H9 (cell line): ENCODE measurements at regions not wholly inside any gene's neighbourhood (a gene's known extent, or its start where the extent isn't known, plus 50 kb on each side); places are given as distances from the start of the nearest gene placed in this dataset.
A peak's percentile ranks its signal among the peaks of the same experiment; 100 is the strongest.

Experiments
- DNase-seq: peaks from one replicate; pipeline ENCODE4 v3.0.0-alpha.2; 2017
- H2AFZ ChIP-seq: one replicate; pipeline ENCODE4 v1.6.1; 2013; ENCODE audit warnings: mild to moderate bottlenecking, low read length, control low read depth, moderate library complexity
- H2AK5ac ChIP-seq: 2 replicates; pipeline ENCODE4 v1.6.1; 2013; ENCODE audit warnings: low read length, control low read depth, mixed read lengths; ENCODE audit not compliant: insufficient read length
- H2BK120ac ChIP-seq: one replicate; pipeline ENCODE4 v1.6.1; 2013; ENCODE audit warnings: low read depth, mild to moderate bottlenecking, low read length, control low read depth, inconsistent platforms; ENCODE audit not compliant: poor library complexity, severe bottlenecking
- H2BK12ac ChIP-seq: 2 replicates; pipeline ENCODE4 v1.6.1; 2013; ENCODE audit warnings: low read length, control low read depth, mixed read lengths, low read depth; ENCODE audit not compliant: insufficient read length
- H2BK15ac ChIP-seq: 2 replicates; pipeline ENCODE4 v1.6.1; 2013; ENCODE audit warnings: low read depth, low read length, control low read depth
- H2BK20ac ChIP-seq: one replicate; pipeline ENCODE4 v1.6.1; 2013; ENCODE audit warnings: low read depth, mild to moderate bottlenecking, low read length, control low read depth, inconsistent platforms; ENCODE audit not compliant: poor library complexity, severe bottlenecking
- H2BK5ac ChIP-seq: 2 replicates; pipeline ENCODE4 v1.6.1; 2013; ENCODE audit warnings: low read length, control low read depth, mixed read lengths; ENCODE audit not compliant: insufficient read length
- H3K14ac ChIP-seq: 2 replicates; pipeline ENCODE4 v1.6.1; 2013; ENCODE audit warnings: low read length, control low read depth; ENCODE audit not compliant: insufficient read depth
- H3K18ac ChIP-seq: 2 replicates; pipeline ENCODE4 v1.6.1; 2013; ENCODE audit warnings: low read depth, mild to moderate bottlenecking, mixed read lengths, low read length, control low read depth; ENCODE audit not compliant: insufficient read length
- H3K23ac ChIP-seq: 2 replicates; pipeline ENCODE4 v1.6.1; 2013; ENCODE audit warnings: low read length, control low read depth, mixed read lengths, low read depth; ENCODE audit not compliant: insufficient read length
- H3K23me2 ChIP-seq: 2 replicates; pipeline ENCODE4 v1.6.1; 2013; ENCODE audit warnings: low read depth, mild to moderate bottlenecking, mixed read lengths, low read length, control low read depth; ENCODE audit not compliant: insufficient read length, poor library complexity, severe bottlenecking
- H3K27ac ChIP-seq: 2 replicates; pipeline ENCODE4 v1.5.1; 2013; ENCODE audit warnings: low read length, control low read depth, mixed read lengths, low read depth; ENCODE audit not compliant: insufficient read length
- H3K27me3 ChIP-seq: 2 replicates; pipeline ENCODE4 v1.6.1; 2013; ENCODE audit warnings: low read length, control low read depth, inconsistent platforms; ENCODE audit not compliant: insufficient read depth
- H3K4ac ChIP-seq: 2 replicates; pipeline ENCODE4 v1.6.1; 2013; ENCODE audit warnings: low read depth, mild to moderate bottlenecking, control low read depth, inconsistent platforms, low read length, moderate library complexity
- H3K4me1 ChIP-seq: 2 replicates; pipeline ENCODE4 v1.6.1; 2013; ENCODE audit warnings: low read length, control low read depth, inconsistent platforms; ENCODE audit not compliant: insufficient read depth
- H3K4me2 ChIP-seq: 2 replicates; pipeline ENCODE4 v1.6.1; 2013; ENCODE audit warnings: low read length, control low read depth, mixed read lengths; ENCODE audit not compliant: insufficient read length, insufficient read depth
- H3K56ac ChIP-seq: 2 replicates; pipeline ENCODE4 v1.6.1; 2013; ENCODE audit warnings: low read depth, mild to moderate bottlenecking, mixed read lengths, low read length, control low read depth; ENCODE audit not compliant: insufficient read length
- H3K79me1 ChIP-seq: 2 replicates; pipeline ENCODE4 v1.6.1; 2013; ENCODE audit warnings: low read depth, mild to moderate bottlenecking, moderate library complexity, low read length, control low read depth, inconsistent platforms; ENCODE audit not compliant: insufficient read depth, poor library complexity, severe bottlenecking
- H3K79me2 ChIP-seq: 2 replicates; pipeline ENCODE4 v1.6.1; 2013; ENCODE audit warnings: low read length, control low read depth, inconsistent platforms; ENCODE audit not compliant: insufficient read depth
- H3K9ac ChIP-seq: 2 replicates; pipeline ENCODE4 v1.6.1; 2013; ENCODE audit warnings: low read length, control low read depth, mixed read lengths; ENCODE audit not compliant: insufficient read length; ENCODE audit errors: extremely low read depth
- H3K9me3 ChIP-seq: one replicate; pipeline ENCODE4 v1.6.1; 2013; ENCODE audit warnings: low read depth, low read length, inconsistent platforms; ENCODE audit not compliant: control insufficient read depth
- H3T11ph ChIP-seq: one replicate; pipeline ENCODE4 v1.6.1; 2013; ENCODE audit warnings: mild to moderate bottlenecking, low read length, control low read depth, inconsistent platforms
- H4K20me1 ChIP-seq: one replicate; pipeline ENCODE4 v1.6.1; 2013; ENCODE audit not compliant: control insufficient read depth, insufficient read length, insufficient read depth
- H4K5ac ChIP-seq: 2 replicates; pipeline ENCODE4 v1.6.1; 2013; ENCODE audit warnings: low read depth, mild to moderate bottlenecking, mixed read lengths, low read length, control low read depth; ENCODE audit not compliant: insufficient read length
- H4K8ac ChIP-seq: replicated peaks from 2 replicates; pipeline ENCODE4 v1.6.1; 2013; ENCODE audit warnings: low read length, control low read depth, mixed read lengths, low read depth; ENCODE audit not compliant: insufficient read length
- H4K91ac ChIP-seq: 2 replicates; pipeline ENCODE4 v1.6.1; 2013; ENCODE audit warnings: low read depth, mild to moderate bottlenecking, moderate library complexity, mixed read lengths, low read length, control low read depth; ENCODE audit not compliant: insufficient read length
- H3K27ac Mint-ChIP-seq, 3 experiments: 2 replicates in 2 of 3; 3 replicates in 1 of 3; pipeline ENCODE4 v1.8.0; 2020 to 2021; ENCODE audit warnings: mixed read lengths in 3 of 3, mild to moderate bottlenecking in 1 of 3, moderate library complexity in 1 of 3
- H3K27me3 Mint-ChIP-seq: 2 replicates; pipeline ENCODE4 v1.8.0; 2021; ENCODE audit warnings: low read depth, mild to moderate bottlenecking, moderate library complexity, mixed read lengths
- H3K36me3 Mint-ChIP-seq, 3 experiments: 2 replicates in 2 of 3; 3 replicates in 1 of 3; pipeline ENCODE4 v1.8.0; 2020 to 2021; ENCODE audit warnings: low read depth in 3 of 3, mixed read lengths in 3 of 3; ENCODE audit not compliant: insufficient read depth in 1 of 3
- H3K4me1 Mint-ChIP-seq, 2 experiments: 2 replicates each; pipeline ENCODE4 v1.8.0; 2020; ENCODE audit warnings: mixed read lengths in 2 of 2
- H3K4me3 Mint-ChIP-seq, 2 experiments: 2 replicates in 1 of 2; 3 replicates in 1 of 2; pipeline ENCODE4 v1.8.0; 2020 to 2021; ENCODE audit warnings: mild to moderate bottlenecking in 2 of 2, mixed read lengths in 2 of 2, moderate library complexity in 1 of 2
- H3K9me3 Mint-ChIP-seq, 2 experiments: 2 replicates in 1 of 2; 3 replicates in 1 of 2; pipeline ENCODE4 v1.8.0; 2020; ENCODE audit warnings: mild to moderate bottlenecking in 2 of 2, mixed read lengths in 2 of 2, moderate library complexity in 1 of 2
- WGBS: extraction: QIAGEN DNeasy Blood & Tissue Kit; methylation state at CpG from one replicate; pipeline ENCODE4 v1.1.7; 2013; ENCODE audit warnings: missing lambda C conversion rate, low lambda C conversion rate, mixed read lengths; ENCODE audit not compliant: insufficient read length; ENCODE audit errors: extremely low coverage; 5-methylcytosine and 5-hydroxymethylcytosine counted together
- TF ChIP-seq, protein P1 (sequence below): fragments of 200-600 bp; sonication (generic); conservative IDR thresholded peaks from 3 replicates; pipeline ENCODE4 v1.8.0; 2021; ENCODE audit warnings: antibody characterized with exemption, mild to moderate bottlenecking

DNA sequence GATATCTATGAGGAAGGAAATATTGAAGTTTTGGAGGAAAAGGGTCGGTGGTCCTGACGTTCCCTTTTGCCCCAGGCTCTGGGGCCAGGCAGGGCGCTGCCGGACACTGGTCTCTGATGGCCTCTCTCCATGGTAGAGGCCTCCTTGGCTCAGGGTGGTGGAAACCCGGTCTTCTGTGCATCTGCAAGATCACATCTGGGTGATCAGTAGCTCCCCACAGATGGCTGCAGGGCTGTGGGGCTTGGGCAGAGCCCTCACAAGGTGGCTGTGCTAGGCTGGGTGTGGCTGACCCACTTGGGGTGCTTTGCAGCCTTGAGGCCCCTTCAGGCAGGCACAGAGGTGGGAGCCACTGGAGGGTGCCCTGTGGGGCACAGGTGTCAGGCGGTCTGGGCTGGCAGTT, 53.9 kb upstream of the RNU6ATAC start:
- no peak overlapping the region for H2AFZ ChIP-seq
- peak overlapping the region in 1 of 3 experiments; percentile 85; a peak in 1 of 7 replicates for H3K27ac Mint-ChIP-seq
- no peak overlapping the region for H3K4me3 Mint-ChIP-seq
- H3K23me2 ChIP-seq, result no peaks in the 10 kb centered on the region
- H3K79me1 ChIP-seq, result no peaks in the 10 kb centered on the region
- no peak overlapping the region for H2BK15ac ChIP-seq
- no peak overlapping the region for H3K9ac ChIP-seq
- H3K9me3 ChIP-seq, result no peaks in the 10 kb centered on the region
- no peaks in the 10 kb centered on the region for H3K79me2 ChIP-seq
- no peak overlapping the region for H2BK5ac ChIP-seq
- H3K27me3 Mint-ChIP-seq, result peaks cover 2% of the 10 kb centered on the region; the same call in 1 of the 2 replicates
- no peak overlapping the region for H2AK5ac ChIP-seq
- H3K18ac ChIP-seq, result no peak overlapping the region
- H3K14ac ChIP-seq, result no peak overlapping the region
- no peak overlapping the region for H3K4me2 ChIP-seq
- no peak overlapping the region for H2BK120ac ChIP-seq
- H3K56ac ChIP-seq, result no peak overlapping the region
- H2BK12ac ChIP-seq, result no peak overlapping the region
- TF ChIP-seq, protein P1, sequence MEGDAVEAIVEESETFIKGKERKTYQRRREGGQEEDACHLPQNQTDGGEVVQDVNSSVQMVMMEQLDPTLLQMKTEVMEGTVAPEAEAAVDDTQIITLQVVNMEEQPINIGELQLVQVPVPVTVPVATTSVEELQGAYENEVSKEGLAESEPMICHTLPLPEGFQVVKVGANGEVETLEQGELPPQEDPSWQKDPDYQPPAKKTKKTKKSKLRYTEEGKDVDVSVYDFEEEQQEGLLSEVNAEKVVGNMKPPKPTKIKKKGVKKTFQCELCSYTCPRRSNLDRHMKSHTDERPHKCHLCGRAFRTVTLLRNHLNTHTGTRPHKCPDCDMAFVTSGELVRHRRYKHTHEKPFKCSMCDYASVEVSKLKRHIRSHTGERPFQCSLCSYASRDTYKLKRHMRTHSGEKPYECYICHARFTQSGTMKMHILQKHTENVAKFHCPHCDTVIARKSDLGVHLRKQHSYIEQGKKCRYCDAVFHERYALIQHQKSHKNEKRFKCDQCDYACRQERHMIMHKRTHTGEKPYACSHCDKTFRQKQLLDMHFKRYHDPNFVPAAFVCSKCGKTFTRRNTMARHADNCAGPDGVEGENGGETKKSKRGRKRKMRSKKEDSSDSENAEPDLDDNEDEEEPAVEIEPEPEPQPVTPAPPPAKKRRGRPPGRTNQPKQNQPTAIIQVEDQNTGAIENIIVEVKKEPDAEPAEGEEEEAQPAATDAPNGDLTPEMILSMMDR, result no peak
- no peak overlapping the region for H3T11ph ChIP-seq
- H3K4me1 ChIP-seq, result no peaks in the 10 kb centered on the region
- H4K8ac ChIP-seq, result no peak overlapping the region
- no peak overlapping the region for H3K4ac ChIP-seq
- no peaks in the 10 kb centered on the region for H3K36me3 Mint-ChIP-seq
- no peak overlapping the region for H3K27ac ChIP-seq
- H3K9me3 Mint-ChIP-seq, result no peaks in the 10 kb centered on the region
- no peak overlapping the region for H4K91ac ChIP-seq
- H3K4me1 Mint-ChIP-seq, result peaks cover 6 to 22% of the 10 kb centered on the region in 2 experiments
- no peak for DNase-seq
- no peaks in the 10 kb centered on the region for H3K27me3 ChIP-seq
- H4K20me1 ChIP-seq, result no peaks in the 10 kb centered on the region
- no peak overlapping the region for H2BK20ac ChIP-seq
- no CpG with 5 or more reads among the region's 6 CpGs for WGBS
- no peak overlapping the region for H3K23ac ChIP-seq
- H4K5ac ChIP-seq, result no peak overlapping the region
